Keratinocyte (primary cell): ENCODE measurements at regions not wholly inside any gene's neighbourhood (a gene's known extent, or its start where the extent isn't known, plus 50 kb on each side); places are given as distances from the start of the nearest gene placed in this dataset.

Experiments
- DNase-seq: peaks from one replicate; pipeline ENCODE4 v3.0.0-alpha.2; 2011; ENCODE audit warnings: low read depth, missing footprints, low spot score
- FAIRE-seq: peaks from 2 replicates; lab custom pipeline; 2011; peaks lifted over from hg19 to GRCh38; lab: Jason Lieb, UNC
- H2AFZ ChIP-seq: 2 replicates; pipeline ENCODE4 v1.6.0; 2012; ENCODE audit warnings: low read length, control low read depth, inconsistent platforms; ENCODE audit not compliant: control insufficient read depth
- H3K27ac ChIP-seq: 2 replicates; pipeline ENCODE4 v1.5.1; 2011; ENCODE audit warnings: low read length; ENCODE audit not compliant: control insufficient read depth, insufficient read depth
- H3K27me3 ChIP-seq: 3 replicates; pipeline ENCODE4 v1.6.0; 2011; ENCODE audit warnings: low read length; ENCODE audit not compliant: control insufficient read depth, insufficient read depth; ENCODE audit errors: extremely low read depth
- H3K36me3 ChIP-seq, 2 experiments: 2 replicates in 1 of 2; 3 replicates in 1 of 2; pipeline ENCODE4 v1.5.1; 2011; ENCODE audit warnings: low read length in 2 of 2, mild to moderate bottlenecking in 1 of 2; ENCODE audit not compliant: control insufficient read depth in 2 of 2, insufficient read depth in 2 of 2; ENCODE audit errors: extremely low read depth in 1 of 2
- H3K4me1 ChIP-seq: 3 replicates; pipeline ENCODE4 v1.5.1; 2011; ENCODE audit warnings: low read length; ENCODE audit not compliant: control insufficient read depth, insufficient read depth; ENCODE audit errors: extremely low read depth
- H3K4me2 ChIP-seq: 3 replicates; pipeline ENCODE4 v1.6.0; 2011; ENCODE audit warnings: low read depth, low read length; ENCODE audit not compliant: control insufficient read depth, insufficient read depth; ENCODE audit errors: extremely low read depth
- H3K4me3 ChIP-seq, 3 experiments: fragments of 200-600 bp in 1 of 3; sonication (generic) in 1 of 3; 2 replicates in 2 of 3; 3 replicates in 1 of 3; pipeline ENCODE4 v1.5.1; 2011 to 2016; ENCODE audit warnings: low read length in 3 of 3, mild to moderate bottlenecking in 3 of 3, control low read depth in 2 of 3, inconsistent platforms in 1 of 3, low read depth in 1 of 3, mixed read lengths in 1 of 3, mixed run types in 1 of 3, moderate library complexity in 1 of 3; ENCODE audit not compliant: control insufficient read depth in 2 of 3, insufficient read depth in 2 of 3; ENCODE audit errors: extremely low read depth in 1 of 3
- H3K79me2 ChIP-seq: 2 replicates; pipeline ENCODE4 v1.6.0; 2012; ENCODE audit warnings: low read length; ENCODE audit not compliant: control insufficient read depth, insufficient read depth
- H3K9ac ChIP-seq: 3 replicates; pipeline ENCODE4 v1.6.0; 2011; ENCODE audit warnings: low read length; ENCODE audit not compliant: control insufficient read depth, insufficient read depth; ENCODE audit errors: extremely low read depth
- H3K9me1 ChIP-seq: 3 replicates; pipeline ENCODE4 v1.6.0; 2011; ENCODE audit warnings: low read length; ENCODE audit not compliant: control insufficient read depth, insufficient read depth; ENCODE audit errors: extremely low read depth
- H3K9me3 ChIP-seq: 2 replicates; pipeline ENCODE4 v1.5.1; 2012; ENCODE audit warnings: low read depth, low read length; ENCODE audit not compliant: control insufficient read depth
- H4K20me1 ChIP-seq: 3 replicates; pipeline ENCODE4 v1.6.0; 2011; ENCODE audit warnings: low read length; ENCODE audit not compliant: control insufficient read depth, insufficient read depth; ENCODE audit errors: extremely low read depth
- CTCF ChIP-seq, 3 experiments: IDR thresholded peaks in 1 of 3; conservative IDR thresholded peaks in 1 of 3; optimal IDR thresholded peaks in 1 of 3; 2 replicates in 2 of 3; 3 replicates in 1 of 3; pipeline versions ENCODE3 to v1.5.1; 2011; ENCODE audit warnings: low read length in 3 of 3, mild to moderate bottlenecking in 3 of 3, moderate library complexity in 2 of 3, control low read depth in 1 of 3, inconsistent platforms in 1 of 3; ENCODE audit not compliant: insufficient read depth in 2 of 3; ENCODE audit errors: extremely low read depth in 1 of 3
- EZH2 ChIP-seq: IDR thresholded peaks from one replicate; pipeline ENCODE4 v1.6.1; 2012; ENCODE audit warnings: inconsistent platforms, mild to moderate bottlenecking, low read length, moderate library complexity
- dilution Hi-C: fragments of 300-500 bp; cut with MboI; formaldehyde crosslinking; loops from one replicate; pipeline ENCODE4 v1.7.0; 2020; ENCODE audit warnings: low sequenced_read_pairs; ENCODE audit not compliant: extremely low pct_ligation_motif_present

- Histone ChIP-seq H3K79me2 (no peaks in the 10 kb centered on the region), H3K9me3 (no peaks in the 10 kb centered on the region), H3K4me3 (no peak overlapping the region), H3K9me1 (no peaks in the 10 kb centered on the region), H2AFZ (no peak overlapping the region), H3K27me3 (no peaks in the 10 kb centered on the region), H3K4me1 (peaks cover 10% of the 10 kb centered on the region), H3K9ac (no peak overlapping the region), H3K36me3 (no peaks in the 10 kb centered on the region), H3K4me2 (no peak overlapping the region), H3K27ac (no peak overlapping the region), H4K20me1 (no peaks in the 10 kb centered on the region)
- dilution Hi-C loops: no loop called here
- FAIRE-seq (no peak), DNase-seq (no peak)
- TF ChIP-seq CTCF (optimal IDR thresholded peaks at IDR 0.05 in 1 of 3, IDR thresholded peaks at IDR 0.05 in 1 of 3, conservative IDR thresholded peaks at IDR 0.05 in 1 of 3; ENCODE audit: extremely low read depth in 1 of 3, insufficient read depth in 2 of 3, low read length in 3 of 3) (no peak), EZH2 (no peak)
These were observed 88.0 kb upstream of the LRRC7 start for GRCh38 chr1:69479734-69480133.

GRCh38 chr1:69483246-69483645 lies 84.5 kb upstream of the LRRC7 start:
- TF ChIP-seq EZH2 (no peak), CTCF (optimal IDR thresholded peaks at IDR 0.05 in 1 of 3, IDR thresholded peaks at IDR 0.05 in 1 of 3, conservative IDR thresholded peaks at IDR 0.05 in 1 of 3; ENCODE audit: extremely low read depth in 1 of 3, insufficient read depth in 2 of 3, low read length in 3 of 3) (no peak)
- Histone ChIP-seq H3K4me1 (no peaks in the 10 kb centered on the region), H3K4me3 (no peak overlapping the region), H4K20me1 (no peaks in the 10 kb centered on the region), H3K27me3 (no peaks in the 10 kb centered on the region), H3K36me3 (no peaks in the 10 kb centered on the region), H3K9ac (no peak overlapping the region), H3K9me3 (no peaks in the 10 kb centered on the region), H2AFZ (no peak overlapping the region), H3K4me2 (no peak overlapping the region), H3K27ac (no peak overlapping the region), H3K9me1 (no peaks in the 10 kb centered on the region), H3K79me2 (no peaks in the 10 kb centered on the region)
- DNase-seq (no peak), FAIRE-seq (no peak)
- dilution Hi-C loops: no loop called here
